KBM-7 (cell line): ENCODE measurements at regions not wholly inside any gene's neighbourhood (a gene's known extent, or its start where the extent isn't known, plus 50 kb on each side); places are given as distances from the start of the nearest gene placed in this dataset.
A peak's percentile ranks its signal among the peaks of the same experiment; 100 is the strongest.

Source experiments
- DNase-seq: peaks from one replicate; pipeline ENCODE4 v3.0.0-alpha.2; 2015
- in situ Hi-C: fragments of 300-500 bp; cut with MboI; formaldehyde crosslinking; loops from 2 replicates; pipeline ENCODE4 v1.14.3; 2020; ENCODE audit warnings: low sequenced_read_pairs, low pct_unique_long_range_greater_than_20kb, mixed read lengths

DNA sequence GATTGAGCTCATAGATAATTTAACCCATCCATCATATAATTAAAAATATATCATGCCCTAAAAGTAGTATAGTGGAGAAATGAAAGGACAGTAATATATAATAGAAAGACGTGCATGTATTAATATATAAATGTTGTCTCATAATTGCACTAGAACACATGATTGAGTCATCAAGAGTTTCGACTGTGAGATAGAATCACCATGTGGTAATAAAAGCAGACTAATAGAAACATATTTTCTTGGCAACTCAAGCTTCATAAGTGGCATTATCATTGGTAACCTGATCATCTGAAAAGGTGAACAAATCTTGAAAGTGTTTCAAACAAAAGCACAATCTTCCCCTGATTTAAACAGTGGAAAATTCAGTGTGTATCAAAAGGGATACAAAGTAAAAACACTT, 188.8 kb downstream of the CYRIA start:
- no peak for DNase-seq
- in situ Hi-C loops, result loop anchor here (25.0 kb wide), 1 partner anchor 540 kb away; the partner anchor contains the start of gene MYCN

DNA sequence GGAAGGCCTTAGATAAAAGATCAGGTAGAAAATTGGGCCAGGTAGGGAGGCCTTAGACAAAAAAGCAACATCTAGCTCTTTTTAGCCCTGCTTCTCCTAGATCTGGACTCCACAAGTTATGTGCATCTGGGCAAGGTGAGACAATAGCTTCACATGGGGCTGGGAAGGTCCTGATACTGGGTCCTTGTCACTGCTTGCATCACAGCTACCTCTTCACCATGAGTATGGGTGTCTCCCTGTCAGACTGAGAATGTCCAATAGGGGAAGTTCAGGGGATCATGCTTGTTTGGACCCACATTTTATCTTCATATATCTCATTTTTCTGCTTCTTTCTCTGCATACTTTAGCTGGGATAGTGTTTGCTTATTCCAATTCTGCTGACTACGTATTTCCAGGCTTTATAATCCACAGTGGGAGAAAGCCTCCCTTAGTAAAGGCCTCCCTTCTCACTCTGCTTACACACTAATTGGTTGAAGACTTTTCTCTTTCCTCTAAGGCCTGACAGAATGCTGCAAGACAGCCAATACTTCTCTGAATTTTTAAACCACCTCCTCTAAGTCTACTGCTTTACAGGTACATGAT, 189.6 kb downstream of the CYRIA start:
- in situ Hi-C loops, result loop anchor here (25.0 kb wide), 1 partner anchor 539 kb away; the partner anchor contains the start of gene MYCN

DNA sequence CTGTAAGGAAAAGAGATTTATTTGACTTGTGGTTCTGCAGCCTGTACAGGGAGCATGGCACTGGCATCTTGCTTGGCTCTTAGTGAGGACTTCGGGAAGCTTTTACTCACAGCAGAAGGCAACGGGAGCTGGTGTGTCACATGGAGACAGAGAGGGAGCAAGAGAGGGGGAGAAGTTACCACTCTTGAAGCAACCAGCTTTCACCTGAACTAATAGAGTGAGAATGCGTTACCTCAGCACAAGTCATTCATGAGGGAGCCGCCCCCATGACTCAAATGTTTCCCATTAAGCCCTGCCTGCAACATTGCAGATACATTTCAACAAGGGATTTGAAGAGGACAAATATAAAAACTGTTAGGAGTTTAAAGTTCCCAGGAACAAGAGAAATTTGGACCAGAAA, 190.0 kb downstream of the CYRIA start:
- DNase-seq, result no peak
- in situ Hi-C loops, result loop anchor here (25.0 kb wide), 1 partner anchor 538 kb away; the partner anchor contains the start of gene MYCN

More for the DNA sequence above, 189.6 kb downstream of the CYRIA start:
- DNase-seq, result no peak

DNA sequence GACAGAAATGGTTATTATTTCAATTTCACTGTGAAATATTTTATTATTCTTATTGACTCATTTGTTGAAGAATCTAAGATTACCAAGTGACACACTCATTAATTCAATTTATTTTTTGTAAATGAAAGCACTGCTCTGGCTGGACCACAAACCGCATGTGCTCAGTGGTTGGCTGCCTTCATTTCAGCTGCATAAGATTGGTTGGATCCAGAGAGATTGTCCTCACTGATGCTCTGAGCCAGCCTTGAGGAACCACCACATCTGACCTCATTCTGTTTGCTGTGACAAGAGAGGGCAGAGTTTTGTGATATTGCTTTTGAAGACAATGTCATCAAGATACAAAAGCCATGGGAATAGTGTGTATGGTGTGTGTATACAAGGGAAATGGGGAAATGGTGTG, 192.1 kb downstream of the CYRIA start:
- DNase-seq, result no peak
- in situ Hi-C loops, result no loop called here

DNA sequence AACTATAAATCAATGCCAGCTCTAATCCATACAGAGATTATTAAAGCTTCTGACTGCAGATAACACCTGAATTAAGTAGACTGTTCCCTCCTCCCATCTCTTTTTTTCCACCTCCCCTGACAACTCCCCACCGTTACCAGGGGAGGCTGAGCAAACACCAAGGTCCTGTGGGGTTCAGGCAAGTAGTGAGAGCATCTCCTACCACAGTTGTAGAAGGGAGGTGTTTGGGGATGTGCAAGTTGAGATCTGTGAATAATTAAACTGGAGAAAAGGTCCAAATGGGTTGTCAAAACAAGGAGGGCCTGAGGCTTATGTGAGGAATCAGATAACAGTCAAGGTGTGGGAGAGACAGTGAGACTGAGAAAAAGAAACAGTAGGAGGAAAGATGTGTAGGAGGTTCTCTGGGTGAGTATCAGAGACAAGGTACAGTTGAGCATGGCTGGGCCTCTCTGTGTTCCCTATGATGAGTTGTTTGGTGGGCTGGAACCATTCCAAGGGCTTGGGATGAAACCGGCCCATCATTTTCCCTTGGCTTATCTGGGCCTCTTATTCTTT, 194.6 kb downstream of the CYRIA start:
- DNase-seq, result no peak
- in situ Hi-C loops, result no loop called here

- DNase-seq, result no peak
- in situ Hi-C loops, result no loop called here
Observed at GRCh38 chr2:16466821-16467151, 198.8 kb downstream of the CYRIA start.

DNA sequence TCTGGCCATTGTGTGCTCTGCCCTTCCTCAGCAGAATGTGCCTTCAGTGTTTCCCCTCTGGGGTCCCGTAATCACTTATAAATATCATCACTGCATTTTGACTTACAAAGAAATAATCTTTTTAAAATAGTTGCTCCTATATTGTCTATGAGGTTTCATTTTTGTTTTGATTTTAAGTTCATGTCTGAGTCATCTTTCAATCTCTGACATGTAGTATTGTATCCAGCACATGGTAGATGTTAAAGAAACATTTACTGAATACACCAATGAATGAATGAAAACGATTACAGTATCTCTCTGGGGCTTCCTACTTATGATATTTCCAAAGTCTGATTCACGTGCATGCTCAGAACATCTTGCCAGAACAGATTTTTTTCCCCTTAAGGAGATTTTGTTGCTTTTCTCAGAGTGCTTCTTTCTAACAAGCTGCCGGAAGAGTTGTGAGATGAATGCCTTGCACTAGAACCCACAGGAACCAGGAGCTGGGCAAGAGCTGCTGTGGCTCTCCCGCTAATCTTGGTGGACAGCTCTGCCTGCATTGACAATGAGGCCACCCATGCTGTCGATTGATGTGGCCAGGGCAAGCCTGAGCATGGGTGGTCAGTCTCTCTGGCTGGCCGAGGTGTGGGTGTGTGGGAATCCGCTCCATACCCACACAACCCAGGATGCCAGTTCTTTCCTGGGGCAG, 199.4 kb downstream of the CYRIA start:
- in situ Hi-C loops, result no loop called here
- no peak for DNase-seq

DNA sequence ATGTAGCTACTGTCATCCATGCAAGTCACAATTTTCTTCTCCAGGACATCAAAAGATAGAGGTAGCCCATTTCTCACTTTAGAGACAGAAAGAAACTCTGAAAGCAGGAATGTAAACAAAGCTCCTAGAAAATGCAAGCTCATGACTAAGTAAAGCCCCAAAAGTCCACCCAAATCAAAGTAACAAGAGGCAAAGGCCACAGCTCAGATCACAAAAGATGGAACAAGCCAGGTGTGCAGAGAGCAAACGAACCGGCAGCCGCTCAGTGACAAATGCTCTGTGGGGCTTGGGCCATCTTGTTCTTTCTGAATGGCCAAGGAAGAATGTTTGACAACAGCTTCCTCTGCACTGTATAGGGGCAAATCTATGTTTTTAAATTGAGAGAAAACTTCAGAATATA, 201.0 kb downstream of the CYRIA start:
- in situ Hi-C loops, result no loop called here

GRCh38 chr2:16462958-16463357, 202.7 kb downstream of the CYRIA start:
- DNase-seq, result no peak
- in situ Hi-C loops, result no loop called here

More for the DNA sequence above, 201.0 kb downstream of the CYRIA start:
- no peak for DNase-seq

DNA sequence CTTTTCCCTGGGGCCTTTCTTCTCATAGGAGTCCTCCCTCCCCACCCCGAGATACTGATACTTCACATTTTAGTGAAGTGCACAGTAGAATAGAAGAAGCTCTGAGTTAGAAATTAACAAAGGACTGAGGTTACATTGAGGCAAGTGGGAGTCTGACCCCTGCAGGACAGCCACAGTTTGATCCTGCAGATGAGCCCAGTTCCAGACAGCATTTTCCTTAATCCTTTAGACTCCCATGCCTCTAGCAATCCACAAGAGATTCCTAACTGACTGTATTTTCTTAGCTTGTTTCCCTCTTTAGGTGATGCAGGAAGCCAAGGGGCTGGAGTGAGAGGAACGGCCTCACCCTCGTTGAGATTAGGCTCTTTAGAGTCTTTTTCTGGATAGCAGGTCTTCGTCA, 204.0 kb downstream of the CYRIA start:
- in situ Hi-C loops, result no loop called here

DNA sequence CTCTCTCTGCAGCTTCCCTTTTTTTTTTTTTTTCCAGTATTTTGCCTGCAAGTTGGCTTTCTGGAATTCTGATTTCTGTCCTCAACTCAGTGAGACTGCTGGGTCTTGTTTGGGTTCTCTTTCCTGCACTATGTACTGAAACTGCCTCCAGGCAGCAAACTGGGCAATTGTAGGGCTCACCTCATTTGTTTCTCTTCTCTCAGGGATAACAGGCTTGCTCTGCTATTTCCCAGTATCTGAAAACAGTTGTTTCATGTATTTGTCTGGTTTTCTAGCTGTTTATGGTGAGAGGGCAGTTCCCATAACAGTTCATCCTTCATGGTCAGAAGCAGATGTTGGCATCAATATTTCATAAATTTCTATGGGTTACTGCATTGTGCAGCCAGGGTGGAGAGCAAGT, 206.0 kb downstream of the CYRIA start:
- in situ Hi-C loops, result no loop called here
- DNase-seq, result no peak

More for the DNA sequence above, 204.0 kb downstream of the CYRIA start:
- DNase-seq, result no peak

GRCh38 chr2:16454621-16455020, 211.0 kb downstream of the CYRIA start:
- in situ Hi-C loops, result no loop called here
- no peak for DNase-seq

DNA sequence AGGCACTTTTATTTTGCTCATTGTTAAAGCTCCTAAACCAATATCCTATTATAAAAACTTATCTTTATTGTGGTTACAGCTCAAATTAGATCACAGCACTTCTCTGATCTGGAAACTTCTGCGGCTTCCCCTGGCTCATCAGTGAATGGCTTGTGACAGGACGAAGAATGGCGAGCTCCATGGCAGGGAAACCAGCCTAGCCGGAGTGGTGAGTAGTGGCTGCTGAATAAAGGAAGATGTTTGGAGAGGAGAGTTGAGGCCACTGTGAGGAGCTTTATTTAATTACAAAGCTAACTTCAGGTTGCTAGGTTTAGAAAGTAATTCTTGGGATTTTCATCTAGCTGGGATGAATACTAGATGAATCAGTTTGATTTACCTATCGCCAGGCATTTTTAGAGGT, 213.5 kb downstream of the CYRIA start:
- DNase-seq, result no peak
- in situ Hi-C loops, result no loop called here

DNA sequence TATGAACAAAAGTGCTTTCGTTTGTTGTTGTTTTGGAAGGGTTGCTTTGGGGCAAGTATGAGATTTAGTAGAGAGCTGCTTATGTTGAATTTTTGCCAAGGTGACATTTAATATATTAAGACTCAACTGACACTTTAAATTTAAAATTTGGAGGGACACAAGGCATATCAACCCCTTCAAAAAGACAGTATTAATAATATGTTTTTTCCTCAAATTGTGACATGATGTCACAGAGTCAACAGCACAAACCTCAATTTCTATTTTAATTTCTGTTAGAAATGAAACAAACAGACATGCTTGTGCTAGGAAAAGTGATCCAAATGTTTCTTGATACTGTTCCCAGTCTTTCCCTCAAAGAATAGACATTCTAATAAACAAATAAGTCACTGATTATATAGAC, 218.9 kb downstream of the CYRIA start:
- in situ Hi-C loops, result no loop called here
- DNase-seq, result no peak

GRCh38 chr2:16442971-16443370, 222.7 kb downstream of the CYRIA start:
- DNase-seq, result no peak
- in situ Hi-C loops, result no loop called here

- no peak for DNase-seq
- in situ Hi-C loops, result no loop called here
Observed at GRCh38 chr2:16441431-16441830, 224.2 kb downstream of the CYRIA start.

GRCh38 chr2:16440898-16441297, 224.7 kb downstream of the CYRIA start:
- in situ Hi-C loops, result no loop called here
- DNase-seq, result no peak

DNA sequence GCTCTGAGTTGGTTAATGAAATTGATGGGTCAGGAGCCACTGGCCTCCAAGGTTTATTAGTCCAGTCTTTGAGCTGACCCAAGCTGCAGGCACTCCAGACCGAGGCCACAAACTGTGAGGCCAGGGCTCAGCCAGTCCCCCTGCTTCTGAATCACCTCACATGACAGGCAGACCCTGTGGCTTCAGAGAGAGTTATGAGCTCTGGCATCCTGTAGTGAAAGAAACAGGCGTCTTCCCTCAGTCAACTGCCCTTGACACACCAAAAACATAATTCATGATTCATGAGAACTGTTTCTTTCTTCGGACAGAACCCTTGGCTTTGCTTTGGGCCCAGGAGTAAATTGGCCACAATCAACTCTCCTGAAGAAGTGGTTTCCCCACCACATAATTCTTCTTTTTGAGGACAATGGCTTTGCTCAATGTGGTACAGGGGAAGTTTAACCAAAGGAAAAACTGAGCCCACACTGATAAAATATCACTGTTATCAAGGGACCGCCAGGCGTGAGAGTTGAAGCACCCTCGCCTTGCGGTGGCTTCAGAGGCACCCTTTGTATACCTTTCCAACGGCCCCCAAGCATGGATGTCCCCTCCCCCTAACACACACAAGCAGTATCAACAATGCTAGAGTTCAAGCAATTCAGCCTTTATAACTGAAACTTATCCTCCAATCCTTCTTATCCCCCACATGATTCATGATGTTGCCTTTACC, 226.9 kb downstream of the CYRIA start:
- peak; percentile 6 for DNase-seq
- in situ Hi-C loops, result no loop called here

GRCh38 chr2:16437189-16437588, 228.4 kb downstream of the CYRIA start:
- DNase-seq, result no peak

DNA sequence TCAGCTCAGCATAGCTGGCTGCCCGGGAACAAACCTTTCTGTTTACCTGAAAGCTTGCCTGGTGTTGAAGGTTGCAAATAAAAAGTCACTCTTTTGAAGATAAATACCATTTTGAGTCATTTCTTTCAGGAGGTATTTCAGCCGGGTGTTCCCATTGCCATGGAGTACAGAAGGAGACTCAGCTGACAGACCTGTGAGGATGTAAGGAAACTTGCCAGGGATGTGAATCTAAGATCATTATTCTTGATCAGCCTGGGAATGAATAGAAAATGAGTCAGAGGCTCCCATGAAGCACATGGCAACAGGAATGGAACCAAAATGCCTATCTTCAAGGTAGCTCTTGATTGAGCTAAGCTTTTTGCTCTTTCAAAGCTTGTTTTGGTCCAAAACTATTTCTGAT, 231.2 kb downstream of the CYRIA start:
- in situ Hi-C loops, result no loop called here
- no peak for DNase-seq

More at GRCh38 chr2:16437189-16437588, 228.4 kb downstream of the CYRIA start:
- in situ Hi-C loops, result no loop called here
